Osteoblast (primary cell): ENCODE measurements at regions not wholly inside any gene's neighbourhood (a gene's known extent, or its start where the extent isn't known, plus 50 kb on each side); places are given as distances from the start of the nearest gene placed in this dataset.

ENCODE experiments used
- DNase-seq: peaks from one replicate; pipeline ENCODE4 v3.0.0; 2011; ENCODE audit warnings: low spot score, mixed read lengths; ENCODE audit not compliant: insufficient read length; ENCODE audit errors: missing footprints
- H2AFZ ChIP-seq: 2 replicates; pipeline ENCODE4 v1.6.0; 2011; ENCODE audit warnings: mild to moderate bottlenecking, low read length
- H3K27ac ChIP-seq: 2 replicates; pipeline ENCODE4 v1.5.1; 2011; ENCODE audit warnings: mild to moderate bottlenecking, low read depth, low read length, moderate library complexity
- H3K27me3 ChIP-seq: 2 replicates; pipeline ENCODE4 v1.6.0; 2012; ENCODE audit warnings: mild to moderate bottlenecking, control low read depth, inconsistent platforms, low read length, moderate library complexity; ENCODE audit not compliant: insufficient read depth
- H3K36me3 ChIP-seq: 2 replicates; pipeline ENCODE4 v1.5.1; 2011; ENCODE audit warnings: mild to moderate bottlenecking, low read length, control low read depth, moderate library complexity; ENCODE audit not compliant: insufficient read depth
- H3K4me1 ChIP-seq: 2 replicates; pipeline ENCODE4 v1.5.1; 2011; ENCODE audit warnings: mild to moderate bottlenecking, low read length, control low read depth, moderate library complexity; ENCODE audit not compliant: insufficient read depth
- H3K4me2 ChIP-seq: 2 replicates; pipeline ENCODE4 v1.6.0; 2011; ENCODE audit warnings: mild to moderate bottlenecking, low read length; ENCODE audit not compliant: insufficient read depth
- H3K4me3 ChIP-seq: fragments of 200-600 bp; sonication (generic); 3 replicates; pipeline ENCODE4 v1.5.1; 2012; ENCODE audit warnings: mild to moderate bottlenecking, low read length, inconsistent platforms; ENCODE audit not compliant: insufficient read depth
- H3K79me2 ChIP-seq: 2 replicates; pipeline ENCODE4 v1.6.0; 2012; ENCODE audit warnings: mild to moderate bottlenecking, low read length, control low read depth, inconsistent platforms; ENCODE audit not compliant: insufficient read depth
- H3K9me3 ChIP-seq: 2 replicates; pipeline ENCODE4 v1.5.1; 2011; ENCODE audit warnings: low read depth, low read length, control low read depth
- H4K20me1 ChIP-seq: 2 replicates; pipeline ENCODE4 v1.6.0; 2012; ENCODE audit warnings: mild to moderate bottlenecking, low read length, control low read depth; ENCODE audit not compliant: insufficient read depth
- TF ChIP-seq, protein P1 (sequence below): IDR thresholded peaks from 2 replicates; pipeline ENCODE4 v1.5.1; 2011; ENCODE audit warnings: mild to moderate bottlenecking, low read depth, low read length, moderate library complexity; ENCODE audit errors: extremely low read depth

GRCh38 chr9:80134487-80134886 is 562.7 kb downstream of the TLE4 start:
- H3K4me3 ChIP-seq: no peak overlapping the region
- H3K9me3 ChIP-seq: no peaks in the 10 kb centered on the region
- H3K4me2 ChIP-seq: no peak overlapping the region
- H3K36me3 ChIP-seq: no peaks in the 10 kb centered on the region
- no peaks in the 10 kb centered on the region for H4K20me1 ChIP-seq
- H3K27me3 ChIP-seq: peaks cover 3% of the 10 kb centered on the region
- H3K27ac ChIP-seq: no peak overlapping the region
- peak; percentile 17 for DNase-seq
- TF ChIP-seq, protein P1, sequence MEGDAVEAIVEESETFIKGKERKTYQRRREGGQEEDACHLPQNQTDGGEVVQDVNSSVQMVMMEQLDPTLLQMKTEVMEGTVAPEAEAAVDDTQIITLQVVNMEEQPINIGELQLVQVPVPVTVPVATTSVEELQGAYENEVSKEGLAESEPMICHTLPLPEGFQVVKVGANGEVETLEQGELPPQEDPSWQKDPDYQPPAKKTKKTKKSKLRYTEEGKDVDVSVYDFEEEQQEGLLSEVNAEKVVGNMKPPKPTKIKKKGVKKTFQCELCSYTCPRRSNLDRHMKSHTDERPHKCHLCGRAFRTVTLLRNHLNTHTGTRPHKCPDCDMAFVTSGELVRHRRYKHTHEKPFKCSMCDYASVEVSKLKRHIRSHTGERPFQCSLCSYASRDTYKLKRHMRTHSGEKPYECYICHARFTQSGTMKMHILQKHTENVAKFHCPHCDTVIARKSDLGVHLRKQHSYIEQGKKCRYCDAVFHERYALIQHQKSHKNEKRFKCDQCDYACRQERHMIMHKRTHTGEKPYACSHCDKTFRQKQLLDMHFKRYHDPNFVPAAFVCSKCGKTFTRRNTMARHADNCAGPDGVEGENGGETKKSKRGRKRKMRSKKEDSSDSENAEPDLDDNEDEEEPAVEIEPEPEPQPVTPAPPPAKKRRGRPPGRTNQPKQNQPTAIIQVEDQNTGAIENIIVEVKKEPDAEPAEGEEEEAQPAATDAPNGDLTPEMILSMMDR: no peak
- H2AFZ ChIP-seq: no peak overlapping the region
- no peaks in the 10 kb centered on the region for H3K4me1 ChIP-seq
- no peaks in the 10 kb centered on the region for H3K79me2 ChIP-seq

DNA sequence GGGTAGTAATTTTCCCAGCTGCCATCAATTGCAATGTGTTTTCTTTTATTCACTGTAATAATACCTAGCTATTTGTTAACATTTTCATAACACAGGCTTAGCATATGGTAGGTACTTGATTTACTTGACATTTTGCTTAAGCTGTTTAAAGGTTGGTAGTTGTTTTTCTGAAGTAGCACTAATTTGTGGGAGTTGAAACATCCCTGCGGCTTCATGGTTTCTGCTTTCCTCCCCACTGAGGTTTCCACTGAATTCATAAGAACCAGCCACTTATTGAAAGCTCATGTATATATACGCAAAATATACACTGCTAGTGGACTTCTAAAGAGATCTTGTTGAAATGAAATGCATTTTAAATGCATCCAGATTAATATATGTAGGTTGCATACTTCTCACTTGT is 559.9 kb downstream of the TLE4 start:
- Histone ChIP-seq H3K79me2 (no peaks in the 10 kb centered on the region), H3K36me3 (no peaks in the 10 kb centered on the region), H3K9me3 (no peaks in the 10 kb centered on the region), H3K4me3 (no peak overlapping the region), H4K20me1 (no peaks in the 10 kb centered on the region), H3K4me2 (no peak overlapping the region), H2AFZ (no peak overlapping the region), H3K4me1 (no peaks in the 10 kb centered on the region), H3K27ac (no peak overlapping the region), H3K27me3 (peaks cover 3% of the 10 kb centered on the region)
- no peak for DNase-seq
- TF ChIP-seq, protein P1: no peak

DNA sequence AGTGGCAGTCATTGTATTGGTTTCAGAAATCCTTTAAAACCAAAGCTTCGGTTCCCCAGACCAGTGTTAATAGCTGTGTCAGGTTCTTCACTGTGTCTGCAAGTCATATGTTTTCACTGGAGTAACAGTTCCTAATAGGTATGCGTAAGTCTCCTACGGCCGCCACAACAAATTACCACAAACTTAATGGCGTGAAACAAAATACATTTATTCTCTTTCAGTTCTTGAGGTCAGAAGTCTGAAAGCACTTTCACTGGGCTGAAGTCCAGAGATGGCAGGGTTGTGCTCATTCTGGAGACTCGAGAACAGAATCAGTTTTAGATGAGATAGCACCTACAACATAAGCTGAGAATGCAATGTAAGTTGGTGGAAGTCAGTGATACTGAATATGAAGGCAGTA is 556.2 kb downstream of the TLE4 start:
- no peaks in the 10 kb centered on the region for H3K9me3 ChIP-seq
- no peak for DNase-seq
- H3K79me2 ChIP-seq: no peaks in the 10 kb centered on the region
- no peak overlapping the region for H3K4me3 ChIP-seq
- TF ChIP-seq, protein P1: no peak
- H3K4me2 ChIP-seq: no peak overlapping the region
- H3K27ac ChIP-seq: no peak overlapping the region
- no peaks in the 10 kb centered on the region for H3K36me3 ChIP-seq
- H4K20me1 ChIP-seq: no peaks in the 10 kb centered on the region
- no peaks in the 10 kb centered on the region for H3K27me3 ChIP-seq
- no peaks in the 10 kb centered on the region for H3K4me1 ChIP-seq
- no peak overlapping the region for H2AFZ ChIP-seq

DNA sequence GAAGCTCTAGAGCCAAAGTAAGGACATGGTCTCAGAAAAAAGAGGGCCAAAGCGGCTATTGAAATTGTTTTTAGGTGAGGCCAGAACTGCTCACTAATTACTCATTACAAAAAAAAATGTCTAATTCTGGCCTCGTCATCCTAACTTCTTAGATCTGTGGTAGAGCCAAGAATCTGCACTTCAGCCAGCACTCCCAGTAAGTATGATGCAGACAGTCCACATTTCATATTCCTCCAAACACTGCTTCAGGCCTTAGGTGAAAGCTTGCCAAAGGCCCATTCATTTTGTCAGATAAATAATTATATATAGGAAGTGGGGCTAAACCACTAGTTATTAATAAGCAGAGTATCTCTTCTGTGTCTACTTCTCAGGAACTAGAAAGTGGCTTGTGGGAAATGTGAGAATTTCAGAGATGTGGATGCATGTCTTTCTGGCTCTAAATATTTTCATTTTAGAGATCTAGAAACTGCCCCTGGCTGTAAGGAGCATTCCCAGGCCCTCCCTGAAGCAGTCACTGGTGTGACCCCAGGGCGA is 554.0 kb downstream of the TLE4 start:
- Histone ChIP-seq H3K27me3 (no peaks in the 10 kb centered on the region), H4K20me1 (no peaks in the 10 kb centered on the region), H3K79me2 (no peaks in the 10 kb centered on the region), H3K36me3 (no peaks in the 10 kb centered on the region), H3K27ac (no peak overlapping the region), H3K9me3 (no peaks in the 10 kb centered on the region), H3K4me3 (no peak overlapping the region), H3K4me2 (no peak overlapping the region), H2AFZ (no peak overlapping the region), H3K4me1 (no peaks in the 10 kb centered on the region)
- TF ChIP-seq, protein P1: no peak
- no peak for DNase-seq
